HL-60/S4 (cell line): ENCODE measurements at regions not wholly inside any gene's neighbourhood (a gene's known extent, or its start where the extent isn't known, plus 50 kb on each side); places are given as distances from the start of the nearest gene placed in this dataset.

ENCODE experiments used
- in situ Hi-C: fragments of 300-500 bp; cut with MboI; formaldehyde crosslinking; loops from 2 replicates; pipeline ENCODE4 v1.14.3; 2022; ENCODE audit warnings: low sequenced_read_pairs

- in situ Hi-C loops, result no loop called here
Observed at GRCh38 chr7:85612514-85612913, 425.7 kb upstream of the SEMA3D start.

GRCh38 chr7:85608804-85609203, 421.9 kb upstream of the SEMA3D start:
- in situ Hi-C loops, result no loop called here

- in situ Hi-C loops, result no loop called here
Observed at GRCh38 chr7:85602196-85602595, 415.3 kb upstream of the SEMA3D start.

- in situ Hi-C loops, result no loop called here
Observed at GRCh38 chr7:85600395-85600794, 413.5 kb upstream of the SEMA3D start.

- in situ Hi-C loops, result no loop called here
Observed at GRCh38 chr7:85596827-85597226, 410.0 kb upstream of the SEMA3D start.

- in situ Hi-C loops, result no loop called here
Observed at GRCh38 chr7:85595750-85596178, 408.9 kb upstream of the SEMA3D start.

- in situ Hi-C loops, result no loop called here
Observed at GRCh38 chr7:85593355-85593754, 406.5 kb upstream of the SEMA3D start.

- in situ Hi-C loops, result no loop called here
Observed at GRCh38 chr7:85587785-85588184, 400.9 kb upstream of the SEMA3D start.

GRCh38 chr7:85586091-85586490, 399.2 kb upstream of the SEMA3D start:
- in situ Hi-C loops, result no loop called here

- in situ Hi-C loops, result no loop called here
Observed at GRCh38 chr7:85583131-85583953, 396.5 kb upstream of the SEMA3D start.

GRCh38 chr7:85573844-85574243, 387.0 kb upstream of the SEMA3D start:
- in situ Hi-C loops, result no loop called here

GRCh38 chr7:85573346-85573745, 386.5 kb upstream of the SEMA3D start:
- in situ Hi-C loops, result no loop called here

GRCh38 chr7:85570898-85571297, 384.0 kb upstream of the SEMA3D start:
- in situ Hi-C loops, result no loop called here

GRCh38 chr7:85567983-85568382, 381.1 kb upstream of the SEMA3D start:
- in situ Hi-C loops, result no loop called here

GRCh38 chr7:85566095-85566794, 379.4 kb upstream of the SEMA3D start:
- in situ Hi-C loops, result no loop called here

- in situ Hi-C loops, result no loop called here
Observed at GRCh38 chr7:85565276-85565675, 378.4 kb upstream of the SEMA3D start.

- in situ Hi-C loops, result no loop called here
Observed at GRCh38 chr7:85564861-85565260, 378.0 kb upstream of the SEMA3D start.

- in situ Hi-C loops, result no loop called here
Observed at GRCh38 chr7:85561706-85562105, 374.9 kb upstream of the SEMA3D start.

GRCh38 chr7:85554236-85555178, 367.7 kb upstream of the SEMA3D start:
- in situ Hi-C loops, result no loop called here

GRCh38 chr7:85535974-85536729, 349.3 kb upstream of the SEMA3D start:
- in situ Hi-C loops, result no loop called here
